Ishikawa (cell line): ENCODE measurements at regions not wholly inside any gene's neighbourhood (a gene's known extent, or its start where the extent isn't known, plus 50 kb on each side); places are given as distances from the start of the nearest gene placed in this dataset.

Experiments
- CEBPB ChIP-seq: IDR thresholded peaks from 2 replicates; pipeline ENCODE4 v1.6.1; 2012
- CREB1 ChIP-seq: IDR thresholded peaks from 2 replicates; pipeline ENCODE4 v1.6.1; 2012; ENCODE audit warnings: low read depth
- EGR1 ChIP-seq: IDR thresholded peaks from 2 replicates; pipeline ENCODE4 v1.6.1; 2012
- EP300 ChIP-seq: IDR thresholded peaks from 2 replicates; pipeline ENCODE4 v1.6.1; 2012; ENCODE audit warnings: borderline replicate concordance
- FOXM1 ChIP-seq: IDR thresholded peaks from 2 replicates; pipeline ENCODE4 v1.6.1; 2012; ENCODE audit warnings: low read depth, borderline replicate concordance
- NFIC ChIP-seq: IDR thresholded peaks from 2 replicates; pipeline ENCODE4 v1.6.1; 2012
- RAD21 ChIP-seq: IDR thresholded peaks from 2 replicates; pipeline ENCODE4 v1.6.1; 2012; ENCODE audit warnings: low read depth
- TAF1 ChIP-seq: IDR thresholded peaks from 2 replicates; pipeline ENCODE4 v1.6.1; 2012; ENCODE audit warnings: low read depth, mild to moderate bottlenecking
- TEAD4 ChIP-seq: IDR thresholded peaks from 2 replicates; pipeline ENCODE4 v1.6.1; 2012
- YY1 ChIP-seq: IDR thresholded peaks from 2 replicates; pipeline ENCODE4 v1.6.1; 2012; ENCODE audit warnings: low read depth
- TF ChIP-seq, protein P1 (sequence below): IDR thresholded peaks from 2 replicates; pipeline ENCODE4 v1.6.1; 2012
- TF ChIP-seq, protein P2 (sequence below): IDR thresholded peaks from 2 replicates; pipeline ENCODE4 v1.6.1; 2012; ENCODE audit warnings: low read depth, mild to moderate bottlenecking
- TF ChIP-seq, protein P3 (sequence below): IDR thresholded peaks from 2 replicates; pipeline ENCODE4 v1.6.1; 2012

DNA sequence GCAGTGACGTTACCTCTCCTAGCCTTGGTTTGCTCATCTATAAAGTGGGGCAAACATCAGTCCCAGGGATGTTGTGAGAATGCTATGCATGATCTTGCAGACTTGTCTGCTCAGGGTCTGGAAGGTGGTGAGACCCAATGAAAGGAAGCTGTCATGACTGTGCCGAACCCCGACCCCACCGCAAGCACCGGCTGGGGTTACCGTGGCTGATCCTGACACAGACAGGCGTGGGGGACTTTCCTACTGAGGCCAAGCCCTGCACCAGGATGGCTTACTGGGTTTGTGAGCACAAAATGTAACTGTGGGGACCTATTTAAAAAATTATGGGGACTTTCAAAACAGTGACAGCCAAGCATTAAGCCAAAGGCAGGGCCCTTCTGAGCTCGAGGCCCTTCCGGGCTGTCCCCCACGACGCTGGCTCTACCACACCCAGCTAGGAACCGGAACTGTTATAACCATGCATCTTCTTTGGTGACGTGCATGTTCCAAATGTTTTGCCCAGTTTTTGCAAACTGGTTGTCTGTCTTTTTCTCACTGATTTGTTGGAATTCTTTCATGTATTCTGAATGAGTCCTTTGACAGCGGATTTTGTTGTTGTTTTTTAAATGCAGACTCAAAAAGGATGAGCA is 76.6 kb upstream of the PMEPA1 start:
- TF ChIP-seq, protein P1, sequence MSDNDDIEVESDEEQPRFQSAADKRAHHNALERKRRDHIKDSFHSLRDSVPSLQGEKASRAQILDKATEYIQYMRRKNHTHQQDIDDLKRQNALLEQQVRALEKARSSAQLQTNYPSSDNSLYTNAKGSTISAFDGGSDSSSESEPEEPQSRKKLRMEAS = no peak
- TF ChIP-seq FOXM1 (no peak), TAF1 (no peak), TEAD4 (no peak), EP300 (no peak), YY1 (no peak), RAD21 (no peak), CREB1 (no peak), CEBPB (no peak), EGR1 (no peak), NFIC (no peak)
- TF ChIP-seq, protein P2, sequence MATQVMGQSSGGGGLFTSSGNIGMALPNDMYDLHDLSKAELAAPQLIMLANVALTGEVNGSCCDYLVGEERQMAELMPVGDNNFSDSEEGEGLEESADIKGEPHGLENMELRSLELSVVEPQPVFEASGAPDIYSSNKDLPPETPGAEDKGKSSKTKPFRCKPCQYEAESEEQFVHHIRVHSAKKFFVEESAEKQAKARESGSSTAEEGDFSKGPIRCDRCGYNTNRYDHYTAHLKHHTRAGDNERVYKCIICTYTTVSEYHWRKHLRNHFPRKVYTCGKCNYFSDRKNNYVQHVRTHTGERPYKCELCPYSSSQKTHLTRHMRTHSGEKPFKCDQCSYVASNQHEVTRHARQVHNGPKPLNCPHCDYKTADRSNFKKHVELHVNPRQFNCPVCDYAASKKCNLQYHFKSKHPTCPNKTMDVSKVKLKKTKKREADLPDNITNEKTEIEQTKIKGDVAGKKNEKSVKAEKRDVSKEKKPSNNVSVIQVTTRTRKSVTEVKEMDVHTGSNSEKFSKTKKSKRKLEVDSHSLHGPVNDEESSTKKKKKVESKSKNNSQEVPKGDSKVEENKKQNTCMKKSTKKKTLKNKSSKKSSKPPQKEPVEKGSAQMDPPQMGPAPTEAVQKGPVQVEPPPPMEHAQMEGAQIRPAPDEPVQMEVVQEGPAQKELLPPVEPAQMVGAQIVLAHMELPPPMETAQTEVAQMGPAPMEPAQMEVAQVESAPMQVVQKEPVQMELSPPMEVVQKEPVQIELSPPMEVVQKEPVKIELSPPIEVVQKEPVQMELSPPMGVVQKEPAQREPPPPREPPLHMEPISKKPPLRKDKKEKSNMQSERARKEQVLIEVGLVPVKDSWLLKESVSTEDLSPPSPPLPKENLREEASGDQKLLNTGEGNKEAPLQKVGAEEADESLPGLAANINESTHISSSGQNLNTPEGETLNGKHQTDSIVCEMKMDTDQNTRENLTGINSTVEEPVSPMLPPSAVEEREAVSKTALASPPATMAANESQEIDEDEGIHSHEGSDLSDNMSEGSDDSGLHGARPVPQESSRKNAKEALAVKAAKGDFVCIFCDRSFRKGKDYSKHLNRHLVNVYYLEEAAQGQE = no peak
- TF ChIP-seq, protein P3, sequence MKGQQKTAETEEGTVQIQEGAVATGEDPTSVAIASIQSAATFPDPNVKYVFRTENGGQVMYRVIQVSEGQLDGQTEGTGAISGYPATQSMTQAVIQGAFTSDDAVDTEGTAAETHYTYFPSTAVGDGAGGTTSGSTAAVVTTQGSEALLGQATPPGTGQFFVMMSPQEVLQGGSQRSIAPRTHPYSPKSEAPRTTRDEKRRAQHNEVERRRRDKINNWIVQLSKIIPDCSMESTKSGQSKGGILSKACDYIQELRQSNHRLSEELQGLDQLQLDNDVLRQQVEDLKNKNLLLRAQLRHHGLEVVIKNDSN = no peak
